ENCODE measurements at regions not wholly inside any gene's neighbourhood (a gene's known extent, or its start where the extent isn't known, plus 50 kb on each side); places are given as distances from the start of the nearest gene placed in this dataset.

GRCh38 chr7:152910545-152911225, 151.1 kb downstream of the ACTR3B start:
- ChIA-PET POLR2A (no interaction called here), CTCF (no interaction called here)
- Histone ChIP-seq H3K27ac (ENCODE audit: extremely low read depth, low read depth, low read length) (no peak overlapping the region), H3K4me1 (ENCODE audit: control insufficient read depth, insufficient read depth, low read length) (no peaks in the 10 kb centered on the region), H3K4me3 (ENCODE audit: low read depth, low read length) (no peak overlapping the region), H3K9me3 (ENCODE audit: control insufficient read depth, insufficient read depth, low read depth, low read length) (no peaks in the 10 kb centered on the region), H3K36me3 (ENCODE audit: control insufficient read depth in 2 of 2, insufficient read depth in 1 of 2, low read length in 2 of 2) (no peaks in the 10 kb centered on the region)
- TF ChIP-seq ZSCAN5A (tag by site-specific recombination; IDR thresholded peaks at IDR 0.05) (no peak), ZNF274 (IDR thresholded peaks at IDR 0.05; ENCODE audit: low read length) (no peak), ZNF274 (tag by site-specific recombination; IDR thresholded peaks at IDR 0.05; ENCODE audit: borderline replicate concordance) (no peak), ZNF549 (tag by site-specific recombination; IDR thresholded peaks at IDR 0.05) (no peak), GLIS1 (tag by site-specific recombination; IDR thresholded peaks at IDR 0.05) (peak; percentile 95), ZBTB8A (tag by site-specific recombination; IDR thresholded peaks at IDR 0.05) (no peak), ZNF26 (tag by site-specific recombination; IDR thresholded peaks at IDR 0.05) (no peak), ZIC2 (tag by site-specific recombination; IDR thresholded peaks at IDR 0.05) (peak; percentile 85), IKZF3 (tag by site-specific recombination; IDR thresholded peaks at IDR 0.05) (no peak)

- H3K4me1 ChIP-seq (ENCODE audit: control insufficient read depth, insufficient read depth, low read length) = no peaks in the 10 kb centered on the region
- TF ChIP-seq ZNF514 (tag by site-specific recombination; IDR thresholded peaks at IDR 0.05) = no peak
- TF ChIP-seq BCL6B (tag by site-specific recombination; IDR thresholded peaks at IDR 0.05) = no peak
- TF ChIP-seq ZNF138 (tag by site-specific recombination; IDR thresholded peaks at IDR 0.05; ENCODE audit: borderline replicate concordance) = no peak
- no peak for TF ChIP-seq ZNF629 (tag by site-specific recombination; IDR thresholded peaks at IDR 0.05)
- no peak for TF ChIP-seq HIC1 (tag by site-specific recombination; IDR thresholded peaks at IDR 0.05)
- ChIA-PET CTCF (no interaction called here), POLR2A (no interaction called here)
- H3K27ac ChIP-seq (ENCODE audit: extremely low read depth, low read depth, low read length) = no peak overlapping the region
- H3K36me3 ChIP-seq (ENCODE audit: control insufficient read depth in 2 of 2, insufficient read depth in 1 of 2, low read length in 2 of 2) = no peaks in the 10 kb centered on the region
- H3K4me3 ChIP-seq (ENCODE audit: low read depth, low read length) = no peak overlapping the region
- no peaks in the 10 kb centered on the region for H3K9me3 ChIP-seq (ENCODE audit: control insufficient read depth, insufficient read depth, low read depth, low read length)
These were observed 151.6 kb downstream of the ACTR3B start for GRCh38 chr7:152911226-152911560.

- CTCF ChIA-PET = no interaction called here
- H3K4me3 ChIP-seq (ENCODE audit: low read depth, low read length) = no peak overlapping the region
- H3K4me1 ChIP-seq (ENCODE audit: control insufficient read depth, insufficient read depth, low read length) = no peaks in the 10 kb centered on the region
- TF ChIP-seq ZNF513 (tag by site-specific recombination; IDR thresholded peaks at IDR 0.05) (no peak), ZNF16 (tag by site-specific recombination; IDR thresholded peaks at IDR 0.05; ENCODE audit: low read depth) (no peak), ZNF473 (tag by site-specific recombination; IDR thresholded peaks at IDR 0.05) (no peak), ZBTB26 (tag by site-specific recombination; optimal IDR thresholded peaks at IDR 0.05) (no peak), ZNF175 (tag by site-specific recombination; IDR thresholded peaks at IDR 0.05) (no peak), ZFP69B (tag by site-specific recombination; IDR thresholded peaks at IDR 0.05) (no peak), ZNF623 (tag by site-specific recombination; IDR thresholded peaks at IDR 0.05) (no peak), ZBTB8A (tag by site-specific recombination; IDR thresholded peaks at IDR 0.05) (no peak), ZNF37A (tag by site-specific recombination; IDR thresholded peaks at IDR 0.05) (no peak), ZNF391 (tag by site-specific recombination; IDR thresholded peaks at IDR 0.05; ENCODE audit: borderline replicate concordance, low read depth) (no peak), ZNF670 (tag by site-specific recombination; IDR thresholded peaks at IDR 0.05; ENCODE audit: low read depth) (no peak)
- POLR2A ChIA-PET = no interaction called here
- H3K36me3 ChIP-seq (ENCODE audit: control insufficient read depth in 2 of 2, insufficient read depth in 1 of 2, low read length in 2 of 2) = no peaks in the 10 kb centered on the region
- no peaks in the 10 kb centered on the region for H3K9me3 ChIP-seq (ENCODE audit: control insufficient read depth, insufficient read depth, low read depth, low read length)
- no peak overlapping the region for H3K27ac ChIP-seq (ENCODE audit: extremely low read depth, low read depth, low read length)
These were observed 152.4 kb downstream of the ACTR3B start for GRCh38 chr7:152911922-152912321.
